GM23338 (cell line): ENCODE measurements at regions not wholly inside any gene's neighbourhood (a gene's known extent, or its start where the extent isn't known, plus 50 kb on each side); places are given as distances from the start of the nearest gene placed in this dataset.

Experiments used
- ATAC-seq: fragments of 200-7000 bp; cut with Tn5 transposase; 3 replicates; pipeline ENCODE4 v1.9.1; 2020
- DNase-seq: peaks from one replicate; pipeline ENCODE4 v3.0.0-alpha.2; 2015; ENCODE audit warnings: low spot score
- H2AFZ ChIP-seq: fragments of 200-600 bp; sonication (generic); 2 replicates; pipeline ENCODE4 v1.8.0; 2016; ENCODE audit warnings: antibody characterized with exemption, mild to moderate bottlenecking, moderate library complexity
- H3F3A ChIP-seq: fragments of 200-600 bp; sonication (generic); replicated peaks from 2 replicates; pipeline ENCODE4 v1.8.0; 2017; ENCODE audit warnings: antibody characterized with exemption, mixed run types, low read depth
- H3K27ac ChIP-seq: fragments of 200-600 bp; sonication (generic); 2 replicates; pipeline ENCODE4 v1.6.1; 2016; ENCODE audit warnings: low read depth
- H3K27me3 ChIP-seq: fragments of 200-600 bp; sonication (generic); 2 replicates; pipeline ENCODE4 v1.8.0; 2016; ENCODE audit warnings: mild to moderate bottlenecking, mixed run types, moderate library complexity; ENCODE audit not compliant: insufficient read depth
- H3K36me3 ChIP-seq: fragments of 200-600 bp; sonication (generic); 2 replicates; pipeline ENCODE4 v1.8.0; 2016; ENCODE audit warnings: mild to moderate bottlenecking; ENCODE audit not compliant: insufficient read depth
- H3K4me1 ChIP-seq: fragments of 200-600 bp; sonication (generic); 2 replicates; pipeline ENCODE4 v1.8.0; 2016; ENCODE audit warnings: mild to moderate bottlenecking, moderate library complexity; ENCODE audit not compliant: insufficient read depth
- H3K4me2 ChIP-seq: fragments of 200-600 bp; sonication (generic); 2 replicates; pipeline ENCODE4 v1.7.1; 2017; ENCODE audit warnings: mixed run types
- H3K4me3 ChIP-seq: fragments of 200-600 bp; sonication (generic); 2 replicates; pipeline ENCODE4 v1.6.1; 2016; ENCODE audit warnings: mixed run types
- H3K79me2 ChIP-seq: fragments of 200-600 bp; sonication (generic); replicated peaks from 2 replicates; pipeline ENCODE4 v1.8.0; 2017; ENCODE audit warnings: mild to moderate bottlenecking; ENCODE audit not compliant: insufficient read depth
- H3K9me2 ChIP-seq: fragments of 200-600 bp; sonication (generic); 2 replicates; pipeline ENCODE4 v1.8.0; 2017; ENCODE audit not compliant: insufficient read depth
- H4K20me1 ChIP-seq: fragments of 200-600 bp; sonication (generic); replicated peaks from 2 replicates; pipeline ENCODE4 v1.8.0; 2017; ENCODE audit warnings: mild to moderate bottlenecking; ENCODE audit not compliant: insufficient read depth
- H3K27ac Mint-ChIP-seq: 2 replicates; pipeline ENCODE4 v1.8.0; 2020; ENCODE audit warnings: inconsistent platforms, mild to moderate bottlenecking, moderate library complexity, mixed read lengths
- H3K27me3 Mint-ChIP-seq: 3 replicates; pipeline ENCODE4 v1.8.0; 2022; ENCODE audit warnings: low read depth, mild to moderate bottlenecking, moderate library complexity, mixed read lengths, inconsistent platforms; ENCODE audit not compliant: insufficient read depth, poor library complexity
- H3K36me3 Mint-ChIP-seq: 3 replicates; pipeline ENCODE4 v1.8.0; 2021; ENCODE audit warnings: low read depth, mild to moderate bottlenecking, inconsistent platforms, moderate library complexity, mixed read lengths
- H3K4me1 Mint-ChIP-seq: 3 replicates; pipeline ENCODE4 v1.8.0; 2020; ENCODE audit warnings: mild to moderate bottlenecking, inconsistent platforms, mixed read lengths
- H3K4me3 Mint-ChIP-seq: 3 replicates; pipeline ENCODE4 v1.8.0; 2021; ENCODE audit warnings: moderate library complexity, mild to moderate bottlenecking, inconsistent platforms, mixed read lengths
- H3K9me3 Mint-ChIP-seq: 3 replicates; pipeline ENCODE4 v1.8.0; 2020; ENCODE audit warnings: moderate library complexity, mild to moderate bottlenecking, inconsistent platforms, mixed read lengths
- CREB1 ChIP-seq: fragments of 250-450 bp; sonication (Bioruptor Pico); IDR thresholded peaks from 2 replicates; pipeline ENCODE4 v1.5.0; 2020; ENCODE audit warnings: low read depth, mild to moderate bottlenecking, moderate library complexity
- EZH2 ChIP-seq: fragments of 200-600 bp; sonication (generic); IDR thresholded peaks from one replicate; pipeline ENCODE4 v1.8.0; 2017; ENCODE audit warnings: antibody characterized with exemption, mild to moderate bottlenecking, low read depth; ENCODE audit not compliant: unreplicated experiment
- EZH2phosphoT487 ChIP-seq: fragments of 200-600 bp; sonication (generic); IDR thresholded peaks from one replicate; pipeline ENCODE4 v1.8.1; 2018; ENCODE audit warnings: antibody characterized with exemption; ENCODE audit not compliant: unreplicated experiment
- JUNB ChIP-seq: IDR thresholded peaks from one replicate; pipeline ENCODE4 v1.6.1; 2016; ENCODE audit warnings: antibody characterized with exemption; ENCODE audit not compliant: unreplicated experiment
- NANOG ChIP-seq: IDR thresholded peaks from 2 replicates; pipeline ENCODE4 v1.6.1; 2016; ENCODE audit warnings: antibody characterized with exemption, borderline replicate concordance
- POLR2AphosphoS5 ChIP-seq: IDR thresholded peaks from 2 replicates; pipeline ENCODE4 v1.6.1; 2016; ENCODE audit warnings: antibody characterized with exemption, low read depth
- STAT1 ChIP-seq: IDR thresholded peaks from one replicate; pipeline ENCODE4 v1.6.1; 2016; ENCODE audit warnings: antibody characterized with exemption; ENCODE audit not compliant: unreplicated experiment
- ZNF114 ChIP-seq: fragments of 250-450 bp; sonication (Bioruptor Pico); IDR thresholded peaks from 2 replicates; pipeline ENCODE4 v1.5.0; 2020; ENCODE audit warnings: mild to moderate bottlenecking, moderate library complexity
- ZNF331 ChIP-seq: fragments of 250-450 bp; sonication (Bioruptor Pico); IDR thresholded peaks from 2 replicates; pipeline ENCODE4 v1.5.0; 2020; ENCODE audit warnings: low read depth, mild to moderate bottlenecking, moderate library complexity
- TF ChIP-seq, protein P1 (sequence below): fragments of 250-450 bp; sonication (Bioruptor Pico); IDR thresholded peaks from 2 replicates; pipeline ENCODE4 v1.5.0; 2020; ENCODE audit warnings: mild to moderate bottlenecking, moderate library complexity
- TF ChIP-seq, protein P2 (sequence below): IDR thresholded peaks from 2 replicates; pipeline ENCODE4 v1.6.1; 2016; ENCODE audit warnings: antibody characterized with exemption
- TF ChIP-seq, protein P3 (sequence below): IDR thresholded peaks from one replicate; pipeline ENCODE4 v1.6.1; 2018; ENCODE audit warnings: antibody characterized with exemption; ENCODE audit not compliant: unreplicated experiment
- TF ChIP-seq, protein P4 (sequence below), 2 experiments: fragments of 200-600 bp in 1 of 2; sonication (generic) in 1 of 2; conservative IDR thresholded peaks; 2 replicates each; pipeline versions ENCODE4 v1.5.1 to v1.6.1; 2016 to 2017; ENCODE audit warnings: antibody characterized with exemption in 2 of 2, low read depth in 2 of 2, mild to moderate bottlenecking in 2 of 2, moderate library complexity in 1 of 2

DNA sequence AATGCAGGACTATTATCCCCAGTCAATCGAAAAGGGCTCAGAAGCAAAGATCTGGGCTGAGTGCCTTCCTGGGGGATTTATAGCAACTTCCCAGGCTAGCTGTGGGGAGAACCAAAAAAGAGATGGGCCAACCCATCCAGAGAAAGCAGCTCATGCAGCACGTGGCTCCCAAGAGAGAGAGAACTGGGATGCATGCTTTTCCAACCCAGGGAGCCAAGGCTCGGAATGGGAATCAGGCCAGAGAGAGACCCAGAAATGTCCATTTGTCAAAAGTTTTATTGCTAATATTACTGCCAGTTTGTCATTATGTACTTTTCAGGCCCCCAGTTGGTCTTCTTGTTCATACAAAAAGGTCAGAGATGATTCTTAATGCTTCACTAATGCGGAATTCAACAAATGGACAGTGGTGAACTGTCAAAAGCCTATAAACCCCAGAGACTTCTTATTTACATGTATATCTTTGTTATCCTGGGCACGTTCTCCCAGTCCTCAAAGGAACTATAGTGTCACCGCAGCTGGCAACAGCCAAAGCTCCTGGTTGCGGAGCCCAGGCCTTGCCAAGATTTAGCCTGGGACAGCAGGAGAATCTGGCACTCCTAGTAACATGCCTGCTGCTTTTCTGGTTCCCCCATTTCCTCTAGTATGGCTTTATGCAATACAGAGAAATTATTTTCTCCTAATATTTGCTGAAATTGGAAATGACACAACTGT lies 139.1 kb upstream of the POU3F2 start:
- Histone ChIP-seq H4K20me1 (no peaks in the 10 kb centered on the region), H3K27ac (no peak overlapping the region), H3K79me2 (no peaks in the 10 kb centered on the region), H3K36me3 (no peaks in the 10 kb centered on the region), H3K27me3 (no peaks in the 10 kb centered on the region), H3K4me3 (no peak overlapping the region), H2AFZ (peak overlapping the region; percentile 45; the same call in 1 of the 2 replicates), H3F3A (no peaks in the 10 kb centered on the region), H3K4me1 (no peaks in the 10 kb centered on the region), H3K9me2 (peaks cover 3% of the 10 kb centered on the region; the same call in 1 of the 2 replicates), H3K4me2 (no peak overlapping the region)
- H3K27me3 Mint-ChIP-seq, result peaks cover 2% of the 10 kb centered on the region
- no peak overlapping the region for H3K4me3 Mint-ChIP-seq
- TF ChIP-seq JUNB, result no peak
- TF ChIP-seq, protein P1, sequence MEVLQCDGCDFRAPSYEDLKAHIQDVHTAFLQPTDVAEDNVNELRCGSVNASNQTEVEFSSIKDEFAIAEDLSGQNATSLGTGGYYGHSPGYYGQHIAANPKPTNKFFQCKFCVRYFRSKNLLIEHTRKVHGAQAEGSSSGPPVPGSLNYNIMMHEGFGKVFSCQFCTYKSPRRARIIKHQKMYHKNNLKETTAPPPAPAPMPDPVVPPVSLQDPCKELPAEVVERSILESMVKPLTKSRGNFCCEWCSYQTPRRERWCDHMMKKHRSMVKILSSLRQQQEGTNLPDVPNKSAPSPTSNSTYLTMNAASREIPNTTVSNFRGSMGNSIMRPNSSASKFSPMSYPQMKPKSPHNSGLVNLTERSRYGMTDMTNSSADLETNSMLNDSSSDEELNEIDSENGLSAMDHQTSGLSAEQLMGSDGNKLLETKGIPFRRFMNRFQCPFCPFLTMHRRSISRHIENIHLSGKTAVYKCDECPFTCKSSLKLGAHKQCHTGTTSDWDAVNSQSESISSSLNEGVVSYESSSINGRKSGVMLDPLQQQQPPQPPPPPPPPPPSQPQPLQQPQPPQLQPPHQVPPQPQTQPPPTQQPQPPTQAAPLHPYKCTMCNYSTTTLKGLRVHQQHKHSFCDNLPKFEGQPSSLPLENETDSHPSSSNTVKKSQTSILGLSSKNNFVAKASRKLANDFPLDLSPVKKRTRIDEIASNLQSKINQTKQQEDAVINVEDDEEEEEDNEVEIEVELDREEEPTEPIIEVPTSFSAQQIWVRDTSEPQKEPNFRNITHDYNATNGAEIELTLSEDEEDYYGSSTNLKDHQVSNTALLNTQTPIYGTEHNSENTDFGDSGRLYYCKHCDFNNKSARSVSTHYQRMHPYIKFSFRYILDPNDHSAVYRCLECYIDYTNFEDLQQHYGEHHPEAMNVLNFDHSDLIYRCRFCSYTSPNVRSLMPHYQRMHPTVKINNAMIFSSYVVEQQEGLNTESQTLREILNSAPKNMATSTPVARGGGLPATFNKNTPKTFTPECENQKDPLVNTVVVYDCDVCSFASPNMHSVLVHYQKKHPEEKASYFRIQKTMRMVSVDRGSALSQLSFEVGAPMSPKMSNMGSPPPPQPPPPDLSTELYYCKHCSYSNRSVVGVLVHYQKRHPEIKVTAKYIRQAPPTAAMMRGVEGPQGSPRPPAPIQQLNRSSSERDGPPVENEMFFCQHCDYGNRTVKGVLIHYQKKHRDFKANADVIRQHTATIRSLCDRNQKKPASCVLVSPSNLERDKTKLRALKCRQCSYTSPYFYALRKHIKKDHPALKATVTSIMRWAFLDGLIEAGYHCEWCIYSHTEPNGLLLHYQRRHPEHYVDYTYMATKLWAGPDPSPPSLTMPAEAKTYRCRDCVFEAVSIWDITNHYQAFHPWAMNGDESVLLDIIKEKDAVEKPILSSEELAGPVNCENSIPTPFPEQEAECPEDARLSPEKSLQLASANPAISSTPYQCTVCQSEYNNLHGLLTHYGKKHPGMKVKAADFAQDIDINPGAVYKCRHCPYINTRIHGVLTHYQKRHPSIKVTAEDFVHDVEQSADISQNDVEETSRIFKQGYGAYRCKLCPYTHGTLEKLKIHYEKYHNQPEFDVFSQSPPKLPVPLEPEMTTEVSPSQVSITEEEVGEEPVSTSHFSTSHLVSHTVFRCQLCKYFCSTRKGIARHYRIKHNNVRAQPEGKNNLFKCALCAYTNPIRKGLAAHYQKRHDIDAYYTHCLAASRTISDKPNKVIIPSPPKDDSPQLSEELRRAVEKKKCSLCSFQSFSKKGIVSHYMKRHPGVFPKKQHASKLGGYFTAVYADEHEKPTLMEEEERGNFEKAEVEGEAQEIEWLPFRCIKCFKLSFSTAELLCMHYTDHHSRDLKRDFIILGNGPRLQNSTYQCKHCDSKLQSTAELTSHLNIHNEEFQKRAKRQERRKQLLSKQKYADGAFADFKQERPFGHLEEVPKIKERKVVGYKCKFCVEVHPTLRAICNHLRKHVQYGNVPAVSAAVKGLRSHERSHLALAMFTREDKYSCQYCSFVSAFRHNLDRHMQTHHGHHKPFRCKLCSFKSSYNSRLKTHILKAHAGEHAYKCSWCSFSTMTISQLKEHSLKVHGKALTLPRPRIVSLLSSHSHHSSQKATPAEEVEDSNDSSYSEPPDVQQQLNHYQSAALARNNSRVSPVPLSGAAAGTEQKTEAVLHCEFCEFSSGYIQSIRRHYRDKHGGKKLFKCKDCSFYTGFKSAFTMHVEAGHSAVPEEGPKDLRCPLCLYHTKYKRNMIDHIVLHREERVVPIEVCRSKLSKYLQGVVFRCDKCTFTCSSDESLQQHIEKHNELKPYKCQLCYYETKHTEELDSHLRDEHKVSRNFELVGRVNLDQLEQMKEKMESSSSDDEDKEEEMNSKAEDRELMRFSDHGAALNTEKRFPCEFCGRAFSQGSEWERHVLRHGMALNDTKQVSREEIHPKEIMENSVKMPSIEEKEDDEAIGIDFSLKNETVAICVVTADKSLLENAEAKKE, result no peak
- no peak for TF ChIP-seq ZNF331 (CRISPR knock-in tag)
- no peak for TF ChIP-seq CREB1
- TF ChIP-seq, protein P2, sequence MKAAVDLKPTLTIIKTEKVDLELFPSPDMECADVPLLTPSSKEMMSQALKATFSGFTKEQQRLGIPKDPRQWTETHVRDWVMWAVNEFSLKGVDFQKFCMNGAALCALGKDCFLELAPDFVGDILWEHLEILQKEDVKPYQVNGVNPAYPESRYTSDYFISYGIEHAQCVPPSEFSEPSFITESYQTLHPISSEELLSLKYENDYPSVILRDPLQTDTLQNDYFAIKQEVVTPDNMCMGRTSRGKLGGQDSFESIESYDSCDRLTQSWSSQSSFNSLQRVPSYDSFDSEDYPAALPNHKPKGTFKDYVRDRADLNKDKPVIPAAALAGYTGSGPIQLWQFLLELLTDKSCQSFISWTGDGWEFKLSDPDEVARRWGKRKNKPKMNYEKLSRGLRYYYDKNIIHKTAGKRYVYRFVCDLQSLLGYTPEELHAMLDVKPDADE, result no peak
- TF ChIP-seq, protein P3, sequence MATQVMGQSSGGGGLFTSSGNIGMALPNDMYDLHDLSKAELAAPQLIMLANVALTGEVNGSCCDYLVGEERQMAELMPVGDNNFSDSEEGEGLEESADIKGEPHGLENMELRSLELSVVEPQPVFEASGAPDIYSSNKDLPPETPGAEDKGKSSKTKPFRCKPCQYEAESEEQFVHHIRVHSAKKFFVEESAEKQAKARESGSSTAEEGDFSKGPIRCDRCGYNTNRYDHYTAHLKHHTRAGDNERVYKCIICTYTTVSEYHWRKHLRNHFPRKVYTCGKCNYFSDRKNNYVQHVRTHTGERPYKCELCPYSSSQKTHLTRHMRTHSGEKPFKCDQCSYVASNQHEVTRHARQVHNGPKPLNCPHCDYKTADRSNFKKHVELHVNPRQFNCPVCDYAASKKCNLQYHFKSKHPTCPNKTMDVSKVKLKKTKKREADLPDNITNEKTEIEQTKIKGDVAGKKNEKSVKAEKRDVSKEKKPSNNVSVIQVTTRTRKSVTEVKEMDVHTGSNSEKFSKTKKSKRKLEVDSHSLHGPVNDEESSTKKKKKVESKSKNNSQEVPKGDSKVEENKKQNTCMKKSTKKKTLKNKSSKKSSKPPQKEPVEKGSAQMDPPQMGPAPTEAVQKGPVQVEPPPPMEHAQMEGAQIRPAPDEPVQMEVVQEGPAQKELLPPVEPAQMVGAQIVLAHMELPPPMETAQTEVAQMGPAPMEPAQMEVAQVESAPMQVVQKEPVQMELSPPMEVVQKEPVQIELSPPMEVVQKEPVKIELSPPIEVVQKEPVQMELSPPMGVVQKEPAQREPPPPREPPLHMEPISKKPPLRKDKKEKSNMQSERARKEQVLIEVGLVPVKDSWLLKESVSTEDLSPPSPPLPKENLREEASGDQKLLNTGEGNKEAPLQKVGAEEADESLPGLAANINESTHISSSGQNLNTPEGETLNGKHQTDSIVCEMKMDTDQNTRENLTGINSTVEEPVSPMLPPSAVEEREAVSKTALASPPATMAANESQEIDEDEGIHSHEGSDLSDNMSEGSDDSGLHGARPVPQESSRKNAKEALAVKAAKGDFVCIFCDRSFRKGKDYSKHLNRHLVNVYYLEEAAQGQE, result no peak
- no peak for TF ChIP-seq POLR2AphosphoS5
- TF ChIP-seq STAT1, result no peak
- TF ChIP-seq EZH2phosphoT487, result no peak
- no peak for TF ChIP-seq NANOG
- TF ChIP-seq ZNF114, result no peak
- TF ChIP-seq, protein P4, sequence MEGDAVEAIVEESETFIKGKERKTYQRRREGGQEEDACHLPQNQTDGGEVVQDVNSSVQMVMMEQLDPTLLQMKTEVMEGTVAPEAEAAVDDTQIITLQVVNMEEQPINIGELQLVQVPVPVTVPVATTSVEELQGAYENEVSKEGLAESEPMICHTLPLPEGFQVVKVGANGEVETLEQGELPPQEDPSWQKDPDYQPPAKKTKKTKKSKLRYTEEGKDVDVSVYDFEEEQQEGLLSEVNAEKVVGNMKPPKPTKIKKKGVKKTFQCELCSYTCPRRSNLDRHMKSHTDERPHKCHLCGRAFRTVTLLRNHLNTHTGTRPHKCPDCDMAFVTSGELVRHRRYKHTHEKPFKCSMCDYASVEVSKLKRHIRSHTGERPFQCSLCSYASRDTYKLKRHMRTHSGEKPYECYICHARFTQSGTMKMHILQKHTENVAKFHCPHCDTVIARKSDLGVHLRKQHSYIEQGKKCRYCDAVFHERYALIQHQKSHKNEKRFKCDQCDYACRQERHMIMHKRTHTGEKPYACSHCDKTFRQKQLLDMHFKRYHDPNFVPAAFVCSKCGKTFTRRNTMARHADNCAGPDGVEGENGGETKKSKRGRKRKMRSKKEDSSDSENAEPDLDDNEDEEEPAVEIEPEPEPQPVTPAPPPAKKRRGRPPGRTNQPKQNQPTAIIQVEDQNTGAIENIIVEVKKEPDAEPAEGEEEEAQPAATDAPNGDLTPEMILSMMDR (conservative IDR thresholded peaks at IDR 0.05; ENCODE audit: low read depth in 2 of 2), result no peak
- TF ChIP-seq EZH2, result no peak
- H3K36me3 Mint-ChIP-seq, result no peaks in the 10 kb centered on the region
- no peak for DNase-seq
- H3K4me1 Mint-ChIP-seq, result no peaks in the 10 kb centered on the region; the same call in none of the 3 replicates
- no peak for ATAC-seq
- H3K9me3 Mint-ChIP-seq, result no peaks in the 10 kb centered on the region
- H3K27ac Mint-ChIP-seq, result no peak overlapping the region
